NCI-H82 treated with DMSO at 0.1 percent for 48 hours (cell line): ENCODE measurements at regions not wholly inside any gene's neighbourhood (a gene's known extent, or its start where the extent isn't known, plus 50 kb on each side); places are given as distances from the start of the nearest gene placed in this dataset.

ENCODE experiments used
- DNase-seq: peaks from one replicate; lab custom pipeline; 2025; ENCODE audit not compliant: unreplicated experiment; lab: John Stamatoyannopoulos, UW

DNA sequence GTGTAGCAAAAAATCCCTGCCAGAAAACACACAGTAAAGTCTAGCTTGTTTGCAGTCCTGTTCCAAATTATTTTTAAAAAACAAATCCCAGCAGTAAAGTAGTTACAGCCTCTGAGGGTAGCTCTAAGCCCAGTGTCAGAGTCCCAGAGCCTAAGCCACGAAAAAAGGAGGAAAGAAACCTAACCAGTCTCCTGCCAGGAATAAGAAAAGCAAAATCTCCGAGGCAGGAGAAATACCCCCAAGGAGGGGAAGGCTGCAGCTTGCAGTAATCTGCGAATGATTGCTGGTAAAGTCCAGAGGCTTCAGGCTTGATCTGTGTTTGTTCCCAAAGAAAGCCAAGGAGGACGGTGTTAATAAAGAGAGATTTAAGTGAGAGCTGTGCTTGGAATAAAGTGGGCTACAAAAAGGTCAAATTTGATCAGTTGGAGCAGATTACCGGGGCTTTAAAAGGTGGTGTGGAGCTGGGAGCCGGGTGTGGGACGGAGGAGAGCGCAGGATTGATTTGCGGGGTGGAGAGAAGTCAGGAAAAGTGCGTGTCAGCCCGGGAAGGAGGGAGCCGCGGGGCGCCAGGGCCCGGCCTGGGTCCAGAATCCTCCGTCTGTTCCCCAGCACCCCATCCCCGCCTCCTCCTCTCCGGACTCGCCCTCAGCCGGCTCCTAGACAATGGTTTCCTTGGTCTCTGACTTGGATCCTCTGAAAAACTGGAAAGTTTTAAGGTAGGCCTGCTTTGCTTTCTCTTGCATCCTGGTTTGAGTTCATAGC lies 219.4 kb upstream of the CELF2 start:
- no peak for DNase-seq

DNA sequence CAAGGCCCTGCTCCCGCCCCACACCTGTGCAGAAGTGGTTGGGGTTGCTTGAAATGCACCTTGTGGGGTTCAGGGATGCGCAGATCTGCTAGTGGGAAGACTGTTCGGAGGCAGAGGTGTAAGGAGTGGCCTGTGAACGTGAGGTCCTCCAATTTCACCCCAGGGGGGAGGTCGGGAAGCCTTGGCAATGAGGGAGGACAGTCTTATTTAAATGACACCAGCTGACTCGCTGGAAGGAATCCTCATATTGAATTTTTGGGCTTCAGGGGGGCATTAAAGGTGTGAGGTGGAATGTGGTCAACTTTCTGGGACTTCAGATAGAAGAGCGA lies 218.8 kb upstream of the CELF2 start:
- DNase-seq: no peak

DNA sequence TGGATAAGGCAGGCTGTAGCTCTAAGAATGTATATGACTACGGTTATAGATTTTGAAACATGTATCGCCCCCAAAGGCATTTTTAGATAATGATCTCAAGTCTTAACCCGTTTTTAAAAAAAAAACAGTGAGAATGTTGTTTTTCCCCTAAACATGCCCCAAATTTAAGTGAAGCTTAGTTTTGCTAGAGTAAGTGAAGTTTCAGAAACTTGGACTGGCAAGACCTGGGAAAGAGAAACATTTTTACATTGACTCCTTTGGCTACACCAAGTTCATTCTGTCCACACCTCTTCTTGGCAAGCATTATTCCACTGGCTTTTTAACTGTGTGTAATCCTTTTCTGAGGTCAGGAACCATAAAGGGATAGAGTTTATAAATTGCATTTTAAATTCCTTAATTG lies 216.7 kb upstream of the CELF2 start:
- DNase-seq: no peak

DNA sequence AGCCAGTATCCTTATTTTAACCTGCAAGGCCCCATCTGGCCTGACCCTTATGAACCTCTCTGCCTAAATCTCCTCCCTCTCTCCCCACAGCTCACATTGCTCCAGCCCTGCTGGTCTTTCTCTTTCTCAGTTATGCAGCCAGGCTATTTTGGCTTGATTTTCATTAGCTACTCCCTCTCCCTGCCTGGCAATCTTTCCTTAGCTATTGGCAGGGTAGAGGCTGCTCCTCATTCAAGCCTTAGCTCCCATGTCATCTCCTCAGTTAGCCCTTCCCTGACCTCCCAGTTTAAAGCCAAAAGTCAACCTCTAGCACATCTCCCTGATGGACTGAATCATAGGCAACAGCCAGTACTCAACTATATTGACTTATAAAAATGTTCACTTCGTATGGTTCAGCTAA lies 214.4 kb upstream of the CELF2 start:
- no peak for DNase-seq

DNA sequence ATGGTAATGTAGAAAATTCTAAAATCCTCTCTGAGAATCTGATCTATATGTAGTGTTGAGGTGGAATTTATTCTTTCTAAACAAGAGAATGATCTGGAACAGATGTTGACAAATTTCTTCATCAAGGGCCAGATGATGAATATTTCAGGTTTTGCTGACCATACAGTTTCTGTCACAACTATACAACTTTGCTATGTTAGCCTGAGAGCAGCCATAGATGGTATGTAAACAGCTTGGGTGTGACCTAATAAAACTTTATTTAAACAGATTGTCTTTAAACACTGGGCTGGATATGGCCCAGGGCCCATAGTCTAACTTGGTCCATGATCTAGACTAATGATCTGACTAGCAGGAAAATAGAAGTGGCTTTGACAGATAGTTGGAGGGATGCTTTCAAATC lies 213.6 kb upstream of the CELF2 start:
- DNase-seq: no peak

DNA sequence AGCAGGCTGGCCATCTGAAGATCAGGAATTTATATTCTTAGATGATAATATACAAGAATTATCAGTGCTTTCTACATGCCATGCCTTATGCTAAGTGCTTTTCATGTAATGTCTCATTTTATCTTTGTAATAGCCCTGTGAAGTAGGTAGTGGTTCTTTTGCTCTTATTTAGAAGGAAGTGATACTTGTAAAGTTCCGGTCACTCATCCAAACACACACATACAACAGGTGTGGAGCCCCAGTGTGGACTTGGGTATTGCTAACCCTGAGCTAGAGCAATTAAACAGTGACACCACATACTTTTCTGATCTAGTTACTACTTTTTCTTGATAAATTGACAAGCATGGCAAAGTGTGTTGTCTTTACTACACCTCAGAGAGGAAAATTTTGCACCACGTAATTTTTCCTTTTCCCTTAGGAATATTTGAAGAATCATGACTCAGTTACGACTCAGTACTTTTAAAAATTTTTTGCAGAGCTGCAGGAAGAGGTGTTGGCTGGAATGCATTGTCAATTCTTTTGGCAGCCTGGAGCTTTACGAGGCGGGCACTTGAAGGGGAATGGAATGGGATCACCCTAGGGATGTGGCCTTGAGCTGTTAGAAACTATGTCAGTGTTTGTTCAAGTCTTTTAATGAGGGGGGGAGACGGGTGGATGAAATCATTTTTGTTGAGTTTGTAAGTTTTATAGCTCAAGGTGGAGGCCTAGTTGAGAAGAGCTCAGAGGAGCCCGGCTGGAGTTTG lies 212.5 kb upstream of the CELF2 start:
- no peak for DNase-seq

DNA sequence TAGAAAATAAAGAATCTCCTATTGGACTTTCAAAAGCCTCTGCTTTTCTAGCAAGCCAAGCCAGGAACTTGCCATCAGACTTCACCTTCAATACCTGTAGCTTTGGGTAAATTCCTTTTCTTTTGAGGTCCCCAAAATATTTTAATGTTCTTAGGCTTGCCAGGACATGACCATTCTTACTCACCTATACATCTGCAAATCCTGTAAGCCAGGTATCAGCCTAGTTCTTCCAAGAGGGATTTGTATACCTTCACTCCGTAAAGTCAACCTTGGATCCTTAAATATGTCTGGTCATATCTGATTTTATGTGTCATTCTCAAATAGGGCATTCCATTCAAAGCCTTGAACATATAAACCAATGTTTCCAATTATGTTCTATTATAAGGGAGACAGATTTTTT lies 210.6 kb upstream of the CELF2 start:
- DNase-seq: no peak

DNA sequence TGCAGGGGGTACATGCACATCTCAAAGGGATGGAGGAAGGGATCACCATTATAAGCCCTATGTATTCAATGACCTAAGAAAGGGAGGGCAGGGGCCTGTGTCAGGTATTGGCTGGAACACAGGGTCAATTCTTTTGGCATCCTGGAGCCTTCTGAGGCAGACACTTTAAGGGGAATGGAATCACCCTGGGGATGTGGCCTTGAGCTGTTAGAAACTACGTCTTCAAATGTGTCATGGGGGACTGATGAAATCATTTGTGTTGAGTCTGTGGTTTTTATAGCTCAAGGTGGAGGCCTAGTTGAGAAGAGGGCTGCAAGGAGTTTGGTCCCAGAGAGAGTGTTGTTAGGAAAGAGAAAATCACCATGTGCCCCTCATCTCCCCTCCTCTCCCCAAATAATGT lies 206.1 kb upstream of the CELF2 start:
- no peak for DNase-seq

DNA sequence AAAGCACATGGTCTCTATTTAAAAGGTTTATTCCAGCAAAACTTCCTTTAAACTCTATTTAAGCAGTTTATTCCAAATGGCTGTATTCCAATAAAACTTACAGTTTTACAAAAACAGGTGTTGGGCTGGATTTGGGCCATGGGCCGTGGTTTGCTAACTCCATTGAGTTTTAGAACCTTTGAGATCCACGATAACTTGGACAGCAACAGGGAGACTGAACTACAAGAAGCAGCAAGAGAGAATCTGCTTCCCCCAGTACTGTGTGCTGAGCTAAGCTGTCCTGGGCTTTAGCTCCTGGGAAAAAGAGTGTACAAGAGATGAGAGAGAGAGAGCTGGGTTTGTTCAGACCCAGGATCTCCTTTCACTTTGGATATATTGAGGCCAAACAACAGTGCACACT lies 204.0 kb upstream of the CELF2 start:
- DNase-seq: no peak

DNA sequence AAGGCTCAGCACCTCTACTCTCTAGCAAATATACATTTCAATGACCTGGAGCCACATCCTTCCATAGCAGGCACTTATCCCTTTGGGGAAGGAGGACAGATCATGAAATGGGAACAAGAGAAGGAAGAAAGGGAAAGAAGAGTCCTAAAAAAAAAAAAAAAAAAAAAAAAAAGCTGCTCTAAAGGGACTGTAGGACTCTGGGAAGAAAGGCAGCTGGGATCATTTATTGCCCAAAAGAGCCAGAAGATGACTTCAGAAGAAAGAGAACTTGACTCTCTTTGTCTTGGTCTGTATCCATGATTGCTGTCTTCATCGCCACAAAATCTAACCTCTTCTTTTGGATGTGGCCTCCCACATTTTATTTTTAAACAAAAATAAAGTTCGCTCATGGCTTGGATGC lies 203.6 kb upstream of the CELF2 start:
- no peak for DNase-seq

DNA sequence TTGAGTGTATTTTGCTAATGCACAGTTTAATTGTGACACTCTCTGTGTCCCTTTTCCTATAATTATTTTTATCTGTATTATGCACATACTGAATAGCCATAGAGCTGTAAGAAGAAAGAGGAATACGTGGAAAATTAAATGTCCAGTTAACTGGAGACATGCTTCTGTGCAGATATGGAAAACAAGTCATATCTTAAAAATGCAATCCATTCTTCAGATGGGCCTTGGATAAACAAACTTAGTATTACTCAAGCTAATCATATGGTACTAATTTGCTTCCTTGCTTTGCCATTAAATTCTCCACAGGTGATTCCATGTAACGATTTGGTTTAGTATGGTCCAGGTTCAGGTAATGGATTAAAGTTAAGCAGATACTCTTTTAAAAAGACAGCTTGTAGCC lies 201.2 kb upstream of the CELF2 start:
- no peak for DNase-seq

DNA sequence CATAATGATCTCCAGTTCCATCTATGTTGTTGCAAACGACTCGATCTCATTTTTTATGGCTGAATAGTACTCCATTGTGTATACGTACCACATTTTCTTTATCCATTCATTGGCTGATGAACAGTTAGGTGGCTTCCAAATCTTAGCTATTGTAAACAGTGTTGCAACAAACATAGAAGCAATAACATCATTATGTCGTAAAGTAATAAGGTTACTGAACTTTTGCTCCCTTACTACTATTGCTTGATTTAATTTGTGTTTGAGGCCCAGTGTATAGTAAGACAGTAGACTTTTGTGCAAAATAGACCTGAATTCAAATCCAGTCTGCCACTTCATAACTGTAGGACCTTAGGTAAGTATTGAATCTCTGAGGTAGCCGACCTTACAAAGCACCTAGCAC lies 200.1 kb upstream of the CELF2 start:
- DNase-seq: no peak

DNA sequence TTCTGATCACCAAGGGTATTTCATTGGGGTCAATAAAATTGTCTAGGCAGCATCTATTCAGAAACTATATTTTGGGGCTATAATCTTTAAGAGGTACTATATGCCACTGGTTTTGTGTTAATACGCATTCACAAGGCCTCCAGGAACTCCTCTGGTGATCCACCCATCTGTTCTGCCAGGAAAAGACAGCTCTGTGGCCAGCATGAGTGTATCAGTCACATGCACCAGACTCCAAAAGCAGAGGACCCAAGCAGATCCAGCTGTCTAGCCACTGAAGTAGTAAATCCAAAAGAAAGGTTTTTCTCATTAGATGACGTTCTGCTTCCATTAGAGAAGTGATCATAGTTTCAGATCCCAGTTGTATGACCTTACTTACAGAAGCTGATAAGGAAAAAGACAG lies 199.6 kb upstream of the CELF2 start:
- DNase-seq: no peak

DNA sequence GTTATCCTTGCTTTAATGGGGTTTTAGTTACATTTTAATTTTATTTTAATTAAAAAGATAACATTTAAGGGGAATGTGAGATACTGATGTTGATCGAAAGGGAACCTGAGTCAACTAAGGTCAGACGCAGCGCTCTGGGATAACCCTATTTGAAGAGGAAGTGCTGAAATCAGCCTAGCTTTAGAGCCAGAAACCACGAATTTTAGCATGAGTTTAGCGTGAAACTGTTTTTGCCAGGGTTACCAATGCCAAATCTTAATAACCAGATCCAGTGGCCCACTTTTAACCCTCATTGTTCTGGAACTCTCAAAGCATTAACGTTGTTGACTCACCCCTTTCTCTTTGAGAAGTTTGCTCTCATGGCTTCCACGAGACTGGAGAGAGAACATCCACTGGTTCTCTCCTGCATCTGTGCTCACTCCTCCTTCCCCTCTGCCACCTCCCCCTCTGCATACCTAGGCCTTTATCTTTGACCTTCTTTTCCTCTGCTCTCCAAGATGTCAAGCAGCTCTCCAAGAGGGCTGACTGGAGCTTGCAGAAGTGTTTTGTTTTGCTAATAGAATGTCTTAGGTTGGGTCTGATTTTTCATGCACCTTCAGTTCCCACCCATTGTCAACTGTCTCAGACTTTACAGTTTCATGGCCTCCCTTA lies 198.3 kb upstream of the CELF2 start:
- DNase-seq: no peak

DNA sequence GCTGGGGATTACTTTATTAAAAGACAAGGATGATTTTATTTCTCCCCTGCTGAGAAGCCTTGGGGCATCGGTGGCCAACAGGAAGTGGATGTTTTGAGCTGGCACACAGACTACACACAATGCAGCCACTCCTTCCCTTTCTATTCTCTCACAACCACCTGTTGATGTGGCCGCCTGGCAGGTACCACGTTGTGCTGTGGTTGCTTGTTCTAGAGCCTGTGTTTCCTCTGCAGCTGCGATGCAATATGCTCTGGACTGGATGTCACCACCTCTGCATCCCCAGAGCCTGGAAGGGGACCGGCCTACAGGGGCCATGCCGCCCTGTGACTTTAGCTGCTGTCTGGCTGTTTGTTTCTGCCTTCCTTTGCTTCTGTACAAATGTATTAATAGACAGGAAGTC lies 195.7 kb upstream of the CELF2 start:
- DNase-seq: no peak

DNA sequence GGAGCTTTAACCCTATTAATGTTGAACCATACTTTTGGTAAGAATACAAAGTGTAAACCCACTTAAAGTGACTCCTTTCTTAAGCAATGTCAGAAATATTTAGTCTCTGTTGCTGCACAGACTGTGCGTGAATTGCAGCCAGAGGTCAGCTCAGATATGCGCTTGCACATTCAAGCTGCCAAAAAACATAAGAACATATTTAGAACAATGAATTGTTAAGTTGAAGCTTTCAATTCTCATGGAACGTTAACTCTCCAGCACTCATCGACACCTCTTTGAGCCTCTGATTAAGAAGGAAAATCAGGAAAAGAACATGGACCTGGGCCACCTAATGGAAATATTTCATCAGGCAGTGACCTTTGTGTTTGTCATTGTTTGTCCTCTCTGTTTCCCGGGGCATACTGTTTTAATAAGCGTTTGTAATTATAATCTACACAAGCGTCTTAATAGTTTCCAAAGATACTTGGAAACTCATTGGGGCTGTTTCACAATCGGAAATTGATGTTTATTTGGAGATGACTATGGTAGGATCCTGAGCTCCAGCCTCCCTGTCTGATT lies 193.0 kb upstream of the CELF2 start:
- no peak for DNase-seq

DNA sequence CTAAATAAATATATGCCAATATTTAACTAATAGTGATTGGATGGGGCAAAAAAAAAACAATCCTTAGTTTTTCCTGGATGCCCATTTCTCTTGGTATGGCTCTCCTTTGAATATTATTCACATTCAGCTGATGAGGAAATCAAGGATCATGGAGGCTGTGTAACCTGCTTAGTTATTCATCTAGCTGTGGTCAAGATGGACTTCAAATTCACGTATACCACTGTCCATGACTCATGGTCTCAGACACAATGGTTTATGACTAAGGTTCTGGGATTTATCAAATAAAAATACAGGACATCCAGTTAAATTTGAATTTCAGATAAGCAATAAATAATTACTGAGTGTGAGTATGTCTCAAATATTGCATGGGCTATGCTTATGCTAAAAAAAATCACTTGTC lies 191.5 kb upstream of the CELF2 start:
- no peak for DNase-seq

DNA sequence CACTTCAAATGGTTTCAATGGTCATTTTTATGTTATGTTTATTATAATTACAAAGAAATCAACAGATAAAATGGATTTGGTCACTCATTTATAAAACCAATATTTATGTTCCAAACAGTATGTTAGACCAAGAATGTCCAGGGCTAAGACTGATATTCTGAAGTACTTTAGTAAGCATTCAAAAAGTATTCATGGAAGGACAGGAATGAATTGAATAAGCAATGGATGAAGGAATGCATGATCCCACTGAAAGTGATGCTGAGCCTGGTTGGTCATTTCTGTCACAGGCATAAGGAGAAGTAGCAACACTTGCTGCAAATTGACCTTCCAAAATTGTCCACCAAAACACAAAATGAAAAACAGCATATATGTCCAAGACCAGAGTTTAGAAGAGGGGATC lies 189.0 kb upstream of the CELF2 start:
- no peak for DNase-seq

DNA sequence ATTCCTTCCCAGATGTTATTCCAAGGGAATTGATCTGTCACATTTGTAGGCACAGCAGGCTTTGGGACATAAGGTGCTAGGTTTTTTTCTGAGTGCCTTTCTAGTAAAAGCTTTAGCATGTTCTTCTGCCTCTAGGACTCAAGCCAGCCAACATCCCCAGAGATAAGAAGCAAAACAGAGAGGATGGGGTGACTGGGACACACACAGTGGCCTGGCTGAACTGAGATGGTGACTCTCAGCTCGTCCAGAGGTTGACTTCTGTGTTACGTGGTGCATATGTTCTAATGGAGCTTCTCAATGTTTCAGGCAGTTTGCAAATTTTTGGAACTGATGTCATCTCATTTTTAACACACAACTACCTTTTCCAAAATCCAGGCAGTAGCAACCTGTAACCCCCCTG lies 188.1 kb upstream of the CELF2 start:
- DNase-seq: no peak

DNA sequence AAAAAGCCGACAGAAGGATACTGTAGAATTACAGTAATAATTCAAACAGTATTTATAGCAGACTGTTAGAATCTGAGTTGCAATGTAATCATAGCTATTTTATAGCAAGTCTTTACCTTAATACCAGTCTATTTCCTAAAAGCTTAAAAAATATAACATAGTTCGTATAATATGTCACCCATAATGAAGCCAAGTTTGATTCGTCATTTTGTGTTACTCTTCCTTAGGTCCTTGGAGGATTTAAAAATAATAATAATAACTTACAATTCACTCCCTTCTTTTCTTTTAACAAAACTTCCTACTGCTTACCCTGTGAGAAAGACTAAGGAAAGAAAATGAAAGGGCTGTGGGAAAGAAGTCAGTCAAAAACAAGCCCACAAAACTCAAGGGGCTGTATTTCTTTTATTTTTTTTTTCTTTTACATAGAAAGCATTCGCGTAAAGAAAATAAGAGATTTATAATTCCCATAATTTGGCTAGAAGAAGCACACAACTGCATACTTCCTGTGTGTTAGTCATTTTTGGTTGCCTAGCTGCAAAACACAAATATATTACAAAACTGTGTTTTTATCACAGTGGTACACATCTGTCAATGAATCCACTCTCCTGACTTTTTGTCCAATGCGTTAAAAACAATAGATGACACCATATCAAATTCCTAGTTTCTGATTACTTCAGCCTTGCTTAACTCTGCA lies 187.2 kb upstream of the CELF2 start:
- no peak for DNase-seq

DNA sequence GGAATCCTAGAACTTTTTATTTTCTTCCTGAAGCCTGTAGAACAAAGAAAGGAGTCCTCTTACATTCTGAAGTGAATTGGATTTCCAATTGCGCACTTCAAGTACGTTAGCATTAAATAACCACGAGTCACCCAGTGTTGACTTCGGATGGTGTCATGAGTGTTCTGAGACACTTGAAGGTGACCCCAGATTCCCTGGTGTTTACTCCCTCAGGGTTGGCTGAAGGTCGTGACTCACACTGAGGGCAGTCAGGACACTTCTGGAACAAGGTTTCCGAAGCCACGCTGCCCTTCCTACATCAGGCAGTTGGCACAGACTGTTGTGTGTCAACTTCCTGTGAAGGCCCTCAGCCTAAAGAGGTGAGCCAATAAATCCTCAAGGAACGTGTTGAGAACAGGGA lies 186.6 kb upstream of the CELF2 start:
- DNase-seq: no peak

DNA sequence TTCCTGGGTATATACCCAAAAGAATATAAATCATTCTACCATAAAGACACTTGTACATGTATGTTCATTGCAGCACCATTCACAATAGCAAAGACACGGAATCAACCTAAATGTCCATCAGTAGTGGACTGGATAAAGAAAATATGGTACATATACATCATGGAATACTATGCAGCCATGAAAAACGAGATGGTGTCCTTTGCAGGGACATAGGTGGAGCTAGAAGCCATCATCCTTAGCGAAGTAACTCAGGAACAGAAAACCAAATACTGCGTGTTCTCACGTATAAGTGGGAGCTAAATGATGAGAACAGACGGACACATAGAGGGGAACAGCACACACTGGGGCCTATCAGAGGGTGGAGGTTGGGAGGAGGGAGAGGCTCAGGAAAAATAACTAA lies 183.7 kb upstream of the CELF2 start:
- DNase-seq: no peak
